HepG2 (cell line): ENCODE measurements at regions not wholly inside any gene's neighbourhood (a gene's known extent, or its start where the extent isn't known, plus 50 kb on each side); places are given as distances from the start of the nearest gene placed in this dataset.

ENCODE experiments used
- ATAC-seq: fragments of 200-7000 bp; cut with Tn5 transposase; 3 replicates; pipeline ENCODE4 v1.9.1; 2020; ENCODE audit warnings: mild to moderate bottlenecking, moderate library complexity
- BruUV-seq: library from RNA; stranded (reverse); fragments of 400-500 nt; replicated peaks from 2 replicates; lab custom pipeline; 2021; lab: Mats Ljungman, UMichigan
- CTCF ChIA-PET: fragments of 300-600 bp; formaldehyde crosslinking; extraction: SDS; loops from one replicate; lab custom pipeline; 2021; ENCODE audit warnings: low total read pairs, inconsistent platforms, low intra/inter-chr PET ratio; lab: Yijun Ruan, JAX
- POLR2A ChIA-PET: fragments of 350-600 bp; sonication (Branson Sonifier 250); formaldehyde crosslinking; loops from one replicate; lab custom pipeline; 2020; ENCODE audit warnings: antibody characterized with exemption, inconsistent platforms; lab: Yijun Ruan, JAX
- DNase-seq: peaks from one replicate; pipeline ENCODE4 v3.0.0-alpha.2; 2015; ENCODE audit warnings: low spot score
- FAIRE-seq: peaks from 3 replicates; lab custom pipeline; 2011; peaks lifted over from hg19 to GRCh38; lab: Jason Lieb, UNC
- H2AFZ ChIP-seq: one replicate; pipeline ENCODE4 v1.6.1; 2011; ENCODE audit warnings: low read length, inconsistent platforms
- H3K27ac ChIP-seq: fragments of 300-600 bp; 3 replicates; pipeline ENCODE4 v1.8.0; 2011; ENCODE audit warnings: mixed run types, mild to moderate bottlenecking, mixed read lengths, low read length, inconsistent platforms; ENCODE audit not compliant: insufficient read depth; ENCODE audit errors: extremely low read length
- H3K27me3 ChIP-seq, 2 experiments: fragments of 200-600 bp in 1 of 2; 2 replicates in 1 of 2; 3 replicates in 1 of 2; pipeline versions ENCODE4 v1.6.0 to v1.8.0; 2011; ENCODE audit warnings: low read length in 2 of 2, mild to moderate bottlenecking in 2 of 2, moderate library complexity in 2 of 2, inconsistent platforms in 1 of 2; ENCODE audit not compliant: insufficient read depth in 2 of 2, control insufficient read depth in 1 of 2
- H3K36me3 ChIP-seq, 2 experiments: fragments of 200-600 bp in 1 of 2; replicated peaks in 1 of 2; 2 replicates in 1 of 2; 3 replicates in 1 of 2; pipeline versions ENCODE4 v1.5.1 to v1.8.0; 2011; ENCODE audit warnings: low read length in 2 of 2, inconsistent platforms in 1 of 2; ENCODE audit not compliant: insufficient read depth in 2 of 2, control insufficient read depth in 1 of 2
- H3K4me1 ChIP-seq: 2 replicates; pipeline ENCODE4 v1.5.1; 2012; ENCODE audit warnings: low read length, inconsistent platforms; ENCODE audit not compliant: insufficient read depth
- H3K4me2 ChIP-seq: 2 replicates; pipeline ENCODE4 v1.6.0; 2011; ENCODE audit warnings: low read depth, low read length, inconsistent platforms
- H3K4me3 ChIP-seq, 3 experiments: fragments of 200-600 bp in 1 of 3; sonication (generic), shearing (Covaris generic) in 1 of 3; replicated peaks in 1 of 3; 2 replicates each; pipeline ENCODE4 v1.5.1; 2011 to 2016; ENCODE audit warnings: low read length in 3 of 3, inconsistent platforms in 2 of 3, low read depth in 2 of 3, mild to moderate bottlenecking in 2 of 3, control low read depth in 1 of 3, mixed read lengths in 1 of 3; ENCODE audit not compliant: insufficient read depth in 1 of 3
- H3K79me2 ChIP-seq: one replicate; pipeline ENCODE4 v1.6.1; 2011; ENCODE audit warnings: low read length, inconsistent platforms; ENCODE audit not compliant: insufficient read depth
- H3K9ac ChIP-seq: 2 replicates; pipeline ENCODE4 v1.6.0; 2011; ENCODE audit warnings: mild to moderate bottlenecking, low read depth, low read length, inconsistent platforms; ENCODE audit not compliant: insufficient read depth
- H3K9me3 ChIP-seq: 2 replicates; pipeline ENCODE4 v1.5.1; 2012; ENCODE audit warnings: mild to moderate bottlenecking, low read length
- H4K20me1 ChIP-seq: 2 replicates; pipeline ENCODE4 v1.6.0; 2011; ENCODE audit warnings: inconsistent platforms, mild to moderate bottlenecking, low read length, moderate library complexity; ENCODE audit not compliant: insufficient read depth
- BCL6 ChIP-seq: IDR thresholded peaks from 2 replicates; pipeline ENCODE4 v1.6.1; 2016; ENCODE audit warnings: missing genetic modification reagents, missing compliant biosample characterization
- CENPT ChIP-seq: sonication (generic); formaldehyde crosslinking; IDR thresholded peaks from 2 replicates; pipeline ENCODE4 v1.8.0; 2022; ENCODE audit warnings: low read depth, mild to moderate bottlenecking, moderate library complexity, missing genetic modification reagents
- HNRNPH1 ChIP-seq: fragments of 200-400 bp; formaldehyde crosslinking; optimal IDR thresholded peaks from 2 replicates; pipeline ENCODE3; 2017; ENCODE audit warnings: mild to moderate bottlenecking, low read depth, low read length
- PAX8 ChIP-seq: sonication (generic); formaldehyde crosslinking; IDR thresholded peaks from 2 replicates; pipeline ENCODE4 v1.8.0; 2022; ENCODE audit warnings: mild to moderate bottlenecking, missing genetic modification reagents, borderline replicate concordance
- PHF20 ChIP-seq: sonication (generic); formaldehyde crosslinking; IDR thresholded peaks from 2 replicates; pipeline ENCODE4 v1.5.0; 2020; ENCODE audit warnings: mild to moderate bottlenecking, missing genetic modification reagents
- PRDM4 ChIP-seq: sonication (generic); formaldehyde crosslinking; IDR thresholded peaks from 2 replicates; pipeline ENCODE4 v1.9.0; 2021; ENCODE audit warnings: missing genetic modification reagents, borderline replicate concordance
- SIN3A ChIP-seq: IDR thresholded peaks from 2 replicates; pipeline ENCODE4 v1.6.1; 2011; ENCODE audit warnings: low read depth, mild to moderate bottlenecking, control low read depth, low read length, borderline replicate concordance
- SP5 ChIP-seq: IDR thresholded peaks from 2 replicates; pipeline ENCODE4 v1.6.1; 2016; ENCODE audit warnings: low read depth, borderline replicate concordance
- ZFP1 ChIP-seq: IDR thresholded peaks from 2 replicates; pipeline ENCODE4 v1.6.1; 2016
- ZFP37 ChIP-seq: sonication (generic); formaldehyde crosslinking; IDR thresholded peaks from 2 replicates; pipeline ENCODE4 v1.4.0; 2020; ENCODE audit warnings: missing genetic modification reagents, borderline replicate concordance
- ZNF33A ChIP-seq: sonication (generic); formaldehyde crosslinking; IDR thresholded peaks from 2 replicates; pipeline ENCODE4 v1.5.1; 2020; ENCODE audit warnings: missing genetic modification reagents, mild to moderate bottlenecking, moderate library complexity, borderline replicate concordance
- ZNF550 ChIP-seq: sonication (generic); formaldehyde crosslinking; IDR thresholded peaks from 2 replicates; pipeline ENCODE4 v1.4.0; 2020; ENCODE audit warnings: mild to moderate bottlenecking, missing genetic modification reagents, borderline replicate concordance
- ZNF615 ChIP-seq: sonication (generic); formaldehyde crosslinking; IDR thresholded peaks from 2 replicates; pipeline ENCODE4 v1.5.0; 2020; ENCODE audit warnings: mild to moderate bottlenecking, missing genetic modification reagents, borderline replicate concordance
- ZUFSP ChIP-seq: sonication (generic); formaldehyde crosslinking; IDR thresholded peaks from 2 replicates; pipeline ENCODE4 v1.9.0; 2021; ENCODE audit warnings: missing genetic modification reagents, mild to moderate bottlenecking, borderline replicate concordance
- WGBS: methylation state at CpG from one replicate; pipeline ENCODE4 v1.1.6; 2017; ENCODE audit warnings: low lambda C conversion rate; 5-methylcytosine and 5-hydroxymethylcytosine counted together
- in situ Hi-C: cut with HindIII; loops from 2 replicates; pipeline ENCODE4 v1.10.0; 2017; ENCODE audit warnings: low pct_unique_long_range_greater_than_20kb; ENCODE audit not compliant: extremely low pct_ligation_motif_present
- intact Hi-C: fragments of 100-400 bp; cut with micrococcal nuclease; formaldehyde crosslinking; loops from one replicate; pipeline ENCODE4 v1.10.0; 2022; ENCODE audit not compliant: unreplicated experiment
- TF ChIP-seq, protein P1 (sequence below): sonication (generic); formaldehyde crosslinking; IDR thresholded peaks from 2 replicates; pipeline ENCODE4 v1.4.0; 2020; ENCODE audit warnings: missing genetic modification reagents

DNA sequence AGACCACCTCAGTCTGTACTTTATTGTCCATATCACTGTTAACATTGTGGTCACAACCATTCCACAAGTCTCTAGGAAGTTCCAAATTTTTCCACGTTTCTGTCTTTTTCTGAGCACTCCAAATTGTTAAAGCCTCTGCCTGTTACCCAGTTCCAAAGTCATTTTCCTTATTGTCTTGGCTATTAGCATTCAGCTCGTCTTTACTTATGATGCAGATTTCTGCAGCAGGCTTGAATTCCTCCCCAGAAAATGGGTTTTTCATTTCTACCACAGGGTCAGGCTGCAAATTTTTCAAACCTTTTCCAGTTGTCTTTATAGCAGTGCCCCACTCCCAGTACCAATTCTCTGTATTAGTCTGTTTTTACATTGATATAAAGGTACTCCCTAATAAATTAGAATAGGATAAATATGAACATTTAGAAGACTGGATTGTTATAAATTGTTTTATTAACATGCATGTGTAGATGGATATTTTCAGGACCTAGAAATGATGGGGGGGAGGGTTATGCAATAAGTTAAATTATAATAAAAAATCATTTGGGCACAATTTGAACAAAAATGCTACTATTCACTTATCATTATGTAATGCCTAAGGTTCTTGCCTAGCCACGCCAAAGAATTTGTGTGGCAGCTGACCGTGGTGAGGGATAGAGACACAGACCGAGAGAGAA lies 595.3 kb upstream of the ADGRB3 start:
- Histone ChIP-seq H3K9ac (no peak overlapping the region), H3K27ac (no peak overlapping the region), H3K79me2 (no peaks in the 10 kb centered on the region), H3K4me3 (no peak overlapping the region), H4K20me1 (no peaks in the 10 kb centered on the region), H3K9me3 (no peaks in the 10 kb centered on the region), H3K4me2 (no peak overlapping the region), H3K36me3 (no peaks in the 10 kb centered on the region), H2AFZ (no peak overlapping the region), H3K4me1 (no peaks in the 10 kb centered on the region), H3K27me3 (no peaks in the 10 kb centered on the region)
- intact Hi-C loops: no loop called here
- ChIA-PET POLR2A (no interaction called here), CTCF (no interaction called here)
- DNase-seq (no peak), ATAC-seq (no peak), FAIRE-seq (no peak)
- WGBS: 3% methylated on average over 4 of the region's 5 CpGs
- BruUV-seq: no TSS peak
- in situ Hi-C loops: no loop called here
- no peak for TF ChIP-seq ZNF33A
- no peak for TF ChIP-seq ZNF615 (CRISPR knock-in tag)
- TF ChIP-seq, protein P1, sequence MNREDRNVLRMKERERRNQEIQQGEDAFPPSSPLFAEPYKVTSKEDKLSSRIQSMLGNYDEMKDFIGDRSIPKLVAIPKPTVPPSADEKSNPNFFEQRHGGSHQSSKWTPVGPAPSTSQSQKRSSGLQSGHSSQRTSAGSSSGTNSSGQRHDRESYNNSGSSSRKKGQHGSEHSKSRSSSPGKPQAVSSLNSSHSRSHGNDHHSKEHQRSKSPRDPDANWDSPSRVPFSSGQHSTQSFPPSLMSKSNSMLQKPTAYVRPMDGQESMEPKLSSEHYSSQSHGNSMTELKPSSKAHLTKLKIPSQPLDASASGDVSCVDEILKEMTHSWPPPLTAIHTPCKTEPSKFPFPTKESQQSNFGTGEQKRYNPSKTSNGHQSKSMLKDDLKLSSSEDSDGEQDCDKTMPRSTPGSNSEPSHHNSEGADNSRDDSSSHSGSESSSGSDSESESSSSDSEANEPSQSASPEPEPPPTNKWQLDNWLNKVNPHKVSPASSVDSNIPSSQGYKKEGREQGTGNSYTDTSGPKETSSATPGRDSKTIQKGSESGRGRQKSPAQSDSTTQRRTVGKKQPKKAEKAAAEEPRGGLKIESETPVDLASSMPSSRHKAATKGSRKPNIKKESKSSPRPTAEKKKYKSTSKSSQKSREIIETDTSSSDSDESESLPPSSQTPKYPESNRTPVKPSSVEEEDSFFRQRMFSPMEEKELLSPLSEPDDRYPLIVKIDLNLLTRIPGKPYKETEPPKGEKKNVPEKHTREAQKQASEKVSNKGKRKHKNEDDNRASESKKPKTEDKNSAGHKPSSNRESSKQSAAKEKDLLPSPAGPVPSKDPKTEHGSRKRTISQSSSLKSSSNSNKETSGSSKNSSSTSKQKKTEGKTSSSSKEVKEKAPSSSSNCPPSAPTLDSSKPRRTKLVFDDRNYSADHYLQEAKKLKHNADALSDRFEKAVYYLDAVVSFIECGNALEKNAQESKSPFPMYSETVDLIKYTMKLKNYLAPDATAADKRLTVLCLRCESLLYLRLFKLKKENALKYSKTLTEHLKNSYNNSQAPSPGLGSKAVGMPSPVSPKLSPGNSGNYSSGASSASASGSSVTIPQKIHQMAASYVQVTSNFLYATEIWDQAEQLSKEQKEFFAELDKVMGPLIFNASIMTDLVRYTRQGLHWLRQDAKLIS: no peak
- TF ChIP-seq BCL6: no peak
- TF ChIP-seq SP5 (CRISPR knock-in tag): no peak
- no peak for TF ChIP-seq SIN3A
- TF ChIP-seq HNRNPH1: no peak
- no peak for TF ChIP-seq PAX8 (CRISPR knock-in tag)
- no peak for TF ChIP-seq PHF20 (CRISPR knock-in tag)
- TF ChIP-seq ZFP37 (CRISPR knock-in tag): no peak
- TF ChIP-seq ZUFSP (CRISPR knock-in tag): no peak
- TF ChIP-seq PRDM4 (CRISPR knock-in tag): no peak
- TF ChIP-seq ZFP1 (CRISPR knock-in tag): no peak
- TF ChIP-seq ZNF550 (CRISPR knock-in tag): no peak
- TF ChIP-seq CENPT (CRISPR knock-in tag): no peak
